Astrocyte of the cerebellum (primary cell): ENCODE measurements at regions not wholly inside any gene's neighbourhood (a gene's known extent, or its start where the extent isn't known, plus 50 kb on each side); places are given as distances from the start of the nearest gene placed in this dataset.

Source experiments
- DNase-seq: peaks from one replicate; pipeline ENCODE4 v3.0.0-alpha.2; 2011; ENCODE audit warnings: low read depth
- H3K4me3 ChIP-seq: 2 replicates; pipeline ENCODE4 v1.5.1; 2011; ENCODE audit warnings: mild to moderate bottlenecking, low read depth, low read length, moderate library complexity
- in situ Hi-C: cut with HindIII; loops from 2 replicates; pipeline ENCODE4 v1.10.0; 2017; ENCODE audit warnings: low sequenced_read_pairs
- TF ChIP-seq, protein P1 (sequence below): IDR thresholded peaks from 2 replicates; pipeline ENCODE4 v1.5.1; 2012; ENCODE audit warnings: low read length, low read depth, moderate library complexity, mild to moderate bottlenecking; ENCODE audit errors: missing control alignments

- in situ Hi-C loops, result no loop called here
- no peak overlapping the region for H3K4me3 ChIP-seq
- DNase-seq, result no peak
- TF ChIP-seq, protein P1, sequence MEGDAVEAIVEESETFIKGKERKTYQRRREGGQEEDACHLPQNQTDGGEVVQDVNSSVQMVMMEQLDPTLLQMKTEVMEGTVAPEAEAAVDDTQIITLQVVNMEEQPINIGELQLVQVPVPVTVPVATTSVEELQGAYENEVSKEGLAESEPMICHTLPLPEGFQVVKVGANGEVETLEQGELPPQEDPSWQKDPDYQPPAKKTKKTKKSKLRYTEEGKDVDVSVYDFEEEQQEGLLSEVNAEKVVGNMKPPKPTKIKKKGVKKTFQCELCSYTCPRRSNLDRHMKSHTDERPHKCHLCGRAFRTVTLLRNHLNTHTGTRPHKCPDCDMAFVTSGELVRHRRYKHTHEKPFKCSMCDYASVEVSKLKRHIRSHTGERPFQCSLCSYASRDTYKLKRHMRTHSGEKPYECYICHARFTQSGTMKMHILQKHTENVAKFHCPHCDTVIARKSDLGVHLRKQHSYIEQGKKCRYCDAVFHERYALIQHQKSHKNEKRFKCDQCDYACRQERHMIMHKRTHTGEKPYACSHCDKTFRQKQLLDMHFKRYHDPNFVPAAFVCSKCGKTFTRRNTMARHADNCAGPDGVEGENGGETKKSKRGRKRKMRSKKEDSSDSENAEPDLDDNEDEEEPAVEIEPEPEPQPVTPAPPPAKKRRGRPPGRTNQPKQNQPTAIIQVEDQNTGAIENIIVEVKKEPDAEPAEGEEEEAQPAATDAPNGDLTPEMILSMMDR, result no peak
Measured at GRCh38 chr2:42957861-42958301, 165.5 kb upstream of the HAAO start.

DNA sequence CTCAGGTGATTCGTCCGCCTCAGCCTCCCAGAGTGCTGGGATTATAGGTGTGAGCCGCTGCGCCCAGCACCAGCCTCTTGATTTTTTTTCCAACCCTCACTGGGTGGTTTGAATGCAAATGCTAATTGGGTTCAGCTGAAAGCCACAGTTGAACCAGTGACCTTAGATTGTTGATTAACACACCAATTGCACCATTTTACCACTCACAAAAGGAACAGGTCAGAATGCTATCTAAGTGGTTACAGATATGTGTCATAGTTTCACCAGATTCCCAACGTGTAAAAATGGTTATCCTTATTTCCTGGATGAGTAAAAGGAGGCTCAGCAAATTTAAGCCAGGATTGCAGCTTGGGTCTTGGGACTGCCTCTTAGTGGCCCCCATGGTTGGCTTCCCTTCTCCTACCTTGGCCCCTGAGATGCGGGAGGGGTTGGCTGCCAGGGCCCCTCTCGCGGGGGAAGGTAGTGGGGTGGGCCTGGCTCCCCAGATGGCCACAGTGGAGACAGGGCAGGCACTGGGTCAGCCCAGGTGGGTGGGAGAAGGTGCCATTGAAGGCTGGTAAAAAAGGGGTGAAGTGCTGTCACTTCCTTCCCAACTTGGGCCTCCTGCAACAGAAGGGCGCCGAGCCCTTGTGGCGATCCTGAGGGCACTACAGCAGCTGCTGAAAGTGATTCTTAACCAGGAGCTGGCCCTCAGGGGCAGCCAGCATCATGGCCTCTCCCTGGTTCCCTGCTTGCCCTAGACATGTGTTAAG, 164.9 kb upstream of the HAAO start:
- no peak overlapping the region for H3K4me3 ChIP-seq
- TF ChIP-seq, protein P1, result no peak
- in situ Hi-C loops, result no loop called here
- DNase-seq, result no peak

DNA sequence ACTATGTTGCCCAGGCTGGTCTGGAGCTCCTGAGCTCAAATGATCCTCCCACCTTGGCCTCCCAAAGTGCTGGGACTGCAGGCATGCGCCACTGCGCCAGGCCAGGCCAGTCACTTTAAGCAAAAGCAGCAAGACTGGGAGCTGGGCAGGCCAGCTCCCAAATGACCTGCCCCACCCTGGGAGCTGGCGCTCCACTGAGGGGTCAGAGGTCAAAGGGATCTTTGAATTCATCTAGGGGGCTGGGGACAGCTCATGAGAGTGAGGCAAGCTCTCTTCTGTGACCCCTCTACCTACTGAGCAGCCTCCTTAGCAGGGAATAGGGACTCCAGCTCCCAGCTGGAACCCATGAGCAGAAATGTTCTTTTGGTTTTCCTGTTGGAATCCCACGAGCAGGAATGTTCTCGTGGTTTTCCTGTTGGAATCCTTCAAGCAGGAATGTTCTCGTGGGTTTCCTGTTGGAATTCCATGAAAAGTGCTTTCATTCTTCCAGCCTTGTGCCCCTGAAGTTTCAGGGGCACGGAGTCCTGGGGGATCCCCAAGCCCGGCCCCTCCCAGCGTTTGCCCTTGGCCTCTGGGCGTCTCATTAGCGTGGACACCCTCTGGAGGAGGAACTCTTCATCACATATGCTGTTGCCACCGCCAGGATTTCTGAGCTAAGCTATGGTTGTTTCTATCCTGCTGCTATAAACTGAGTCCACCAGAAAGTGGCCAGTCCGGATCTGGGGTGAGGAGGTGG, 162.0 kb upstream of the HAAO start:
- in situ Hi-C loops, result no loop called here
- TF ChIP-seq, protein P1, result peak; percentile 40
- no peak overlapping the region for H3K4me3 ChIP-seq
- DNase-seq, result no peak

DNA sequence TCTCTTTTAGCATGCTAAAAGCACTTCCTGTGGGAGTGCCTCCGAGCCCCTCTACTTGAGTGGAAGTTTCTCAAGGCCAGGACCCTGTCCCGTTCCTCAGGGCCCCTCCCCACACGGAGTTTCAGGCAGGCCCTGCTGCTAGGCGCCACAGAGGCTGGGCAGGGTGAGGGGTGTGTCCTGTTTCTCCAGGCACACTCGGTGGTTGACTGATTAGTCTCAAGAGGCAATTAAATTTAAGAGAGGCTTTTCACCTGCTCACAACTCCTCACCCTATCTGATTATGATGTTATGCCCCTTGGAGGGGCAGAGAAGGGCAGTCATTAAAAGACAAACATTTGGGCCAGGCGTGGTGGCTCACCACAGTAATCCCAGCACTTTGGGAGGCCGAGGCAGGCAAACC, 160.8 kb upstream of the HAAO start:
- DNase-seq, result no peak
- TF ChIP-seq, protein P1, result no peak
- no peak overlapping the region for H3K4me3 ChIP-seq
- in situ Hi-C loops, result no loop called here

DNA sequence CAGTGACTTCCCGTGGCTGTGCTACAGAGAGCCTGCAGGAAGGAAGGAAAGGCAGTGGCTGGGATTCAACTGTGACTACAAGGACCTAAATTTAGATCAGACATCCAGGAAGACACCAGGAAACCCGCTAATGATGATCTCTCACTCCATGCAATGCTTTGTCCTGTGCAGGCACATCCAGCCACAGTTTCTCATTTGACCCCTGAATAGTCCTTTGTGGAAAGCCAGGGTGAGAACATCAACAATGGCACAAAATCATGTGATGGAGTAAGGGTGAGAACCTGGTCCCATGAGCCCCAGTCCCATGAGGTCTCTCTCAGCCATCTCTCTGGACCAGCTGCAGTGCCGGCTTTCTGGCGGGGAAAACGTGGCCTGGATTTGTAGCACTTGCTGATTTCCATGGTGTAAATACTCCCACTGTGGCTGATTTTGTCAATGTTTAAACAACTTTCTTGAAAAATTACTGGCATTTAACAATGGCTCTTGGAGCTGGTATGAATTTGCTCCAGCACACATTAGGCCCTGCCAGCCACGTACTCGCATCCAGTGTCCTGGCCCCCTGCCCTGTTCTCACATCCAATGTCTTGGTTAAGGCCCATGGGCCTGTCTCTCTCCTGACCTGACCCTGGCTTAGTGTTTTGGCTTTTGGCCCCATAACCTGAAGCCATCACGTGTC, 159.0 kb upstream of the HAAO start:
- TF ChIP-seq, protein P1, result no peak
- no peak overlapping the region for H3K4me3 ChIP-seq
- DNase-seq, result no peak
- in situ Hi-C loops, result no loop called here

- no peak for DNase-seq
- in situ Hi-C loops, result no loop called here
- TF ChIP-seq, protein P1, result no peak
- no peak overlapping the region for H3K4me3 ChIP-seq
Measured at GRCh38 chr2:42949125-42949524, 156.7 kb upstream of the HAAO start.
